Vagina (tissue), 2 donors: ENCODE measurements at regions not wholly inside any gene's neighbourhood (a gene's known extent, or its start where the extent isn't known, plus 50 kb on each side); places are given as distances from the start of the nearest gene placed in this dataset.

Experiments
- DNase-seq, 2 donors: peaks; one replicate each; pipeline ENCODE4 v3.0.0-alpha.2; 2017; ENCODE audit errors: extremely low spot score in 2 of 2
- H3K27ac ChIP-seq: fragments of 200-600 bp; sonication (generic); one replicate; pipeline ENCODE4 v1.5.1; 2019
- H3K27me3 ChIP-seq: fragments of 200-600 bp; sonication (generic); one replicate; pipeline ENCODE4 v1.5.1; 2019
- H3K36me3 ChIP-seq, 2 donors: fragments of 200-600 bp; sonication (generic); one replicate each; pipeline ENCODE4 v1.5.1; 2017 to 2019
- H3K4me1 ChIP-seq: fragments of 200-600 bp; sonication (generic); one replicate; pipeline ENCODE4 v1.5.1; 2019
- H3K4me3 ChIP-seq, 2 donors: fragments of 200-600 bp; sonication (generic); 1 replicate in 1 of 2; 2 replicates in 1 of 2; pipeline ENCODE4 v1.5.1; 2016 to 2019
- H3K9me3 ChIP-seq: fragments of 200-600 bp; sonication (generic); one replicate; pipeline ENCODE4 v1.5.1; 2019
- POLR2A ChIP-seq, 2 donors: fragments of 450-650 bp; IDR thresholded peaks; one replicate each; pipeline ENCODE4 v1.6.1; 2017; ENCODE audit warnings: antibody characterized with exemption in 2 of 2, mild to moderate bottlenecking in 2 of 2, moderate library complexity in 2 of 2
- POLR2AphosphoS5 ChIP-seq, 2 donors: sonication (generic); formaldehyde crosslinking; IDR thresholded peaks; one replicate each; pipeline ENCODE4 v1.9.0; 2017; ENCODE audit warnings: antibody characterized with exemption in 2 of 2, mild to moderate bottlenecking in 2 of 2, low read depth in 1 of 2; ENCODE audit not compliant: insufficient read depth in 1 of 2
- intact Hi-C: fragments of 100-400 bp; cut with DNase I; formaldehyde crosslinking; loops from one replicate; pipeline ENCODE4 v1.15.1; 2023
- TF ChIP-seq, protein P1 (sequence below), 3 experiments: fragments of 450-650 bp in 2 of 3; fragments of 200-600 bp in 1 of 3; sonication (generic) in 1 of 3; IDR thresholded peaks; one replicate each; pipeline ENCODE4 v1.5.1; 2017 to 2019; ENCODE audit warnings: antibody characterized with exemption in 3 of 3, mild to moderate bottlenecking in 2 of 3, moderate library complexity in 2 of 3

DNA sequence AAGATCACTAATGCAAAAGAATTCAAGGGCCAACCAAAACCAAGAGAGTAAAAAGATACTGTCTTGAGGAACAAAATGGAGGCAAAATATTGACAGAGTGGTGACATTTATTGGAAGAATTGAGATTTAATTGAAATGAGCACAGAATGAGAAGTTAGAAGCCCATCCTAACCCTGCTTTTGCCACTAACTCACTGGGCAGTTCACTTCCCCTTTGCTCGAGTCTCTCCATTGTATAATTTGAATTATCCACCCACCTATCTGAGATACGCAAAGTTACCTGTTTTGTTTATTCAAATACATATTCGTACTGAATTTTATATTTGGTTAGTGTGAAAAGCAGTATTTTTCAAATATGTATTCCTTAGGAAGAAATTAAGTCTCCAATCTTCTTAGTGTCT lies 204.5 kb upstream of the PRDM1 start:
- no peak overlapping the region for H3K4me3 ChIP-seq
- no peaks in the 10 kb centered on the region for H3K9me3 ChIP-seq
- no peaks in the 10 kb centered on the region for H3K4me1 ChIP-seq
- TF ChIP-seq, protein P1, sequence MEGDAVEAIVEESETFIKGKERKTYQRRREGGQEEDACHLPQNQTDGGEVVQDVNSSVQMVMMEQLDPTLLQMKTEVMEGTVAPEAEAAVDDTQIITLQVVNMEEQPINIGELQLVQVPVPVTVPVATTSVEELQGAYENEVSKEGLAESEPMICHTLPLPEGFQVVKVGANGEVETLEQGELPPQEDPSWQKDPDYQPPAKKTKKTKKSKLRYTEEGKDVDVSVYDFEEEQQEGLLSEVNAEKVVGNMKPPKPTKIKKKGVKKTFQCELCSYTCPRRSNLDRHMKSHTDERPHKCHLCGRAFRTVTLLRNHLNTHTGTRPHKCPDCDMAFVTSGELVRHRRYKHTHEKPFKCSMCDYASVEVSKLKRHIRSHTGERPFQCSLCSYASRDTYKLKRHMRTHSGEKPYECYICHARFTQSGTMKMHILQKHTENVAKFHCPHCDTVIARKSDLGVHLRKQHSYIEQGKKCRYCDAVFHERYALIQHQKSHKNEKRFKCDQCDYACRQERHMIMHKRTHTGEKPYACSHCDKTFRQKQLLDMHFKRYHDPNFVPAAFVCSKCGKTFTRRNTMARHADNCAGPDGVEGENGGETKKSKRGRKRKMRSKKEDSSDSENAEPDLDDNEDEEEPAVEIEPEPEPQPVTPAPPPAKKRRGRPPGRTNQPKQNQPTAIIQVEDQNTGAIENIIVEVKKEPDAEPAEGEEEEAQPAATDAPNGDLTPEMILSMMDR (IDR thresholded peaks at IDR 0.05): no peak
- TF ChIP-seq POLR2AphosphoS5 (IDR thresholded peaks at IDR 0.05; ENCODE audit: insufficient read depth in 1 of 2, low read depth in 1 of 2): no peak
- TF ChIP-seq POLR2A (IDR thresholded peaks at IDR 0.05): no peak
- no peaks in the 10 kb centered on the region for H3K36me3 ChIP-seq
- DNase-seq: no peak
- intact Hi-C loops: no loop called here
- no peaks in the 10 kb centered on the region for H3K27me3 ChIP-seq
- no peak overlapping the region for H3K27ac ChIP-seq

DNA sequence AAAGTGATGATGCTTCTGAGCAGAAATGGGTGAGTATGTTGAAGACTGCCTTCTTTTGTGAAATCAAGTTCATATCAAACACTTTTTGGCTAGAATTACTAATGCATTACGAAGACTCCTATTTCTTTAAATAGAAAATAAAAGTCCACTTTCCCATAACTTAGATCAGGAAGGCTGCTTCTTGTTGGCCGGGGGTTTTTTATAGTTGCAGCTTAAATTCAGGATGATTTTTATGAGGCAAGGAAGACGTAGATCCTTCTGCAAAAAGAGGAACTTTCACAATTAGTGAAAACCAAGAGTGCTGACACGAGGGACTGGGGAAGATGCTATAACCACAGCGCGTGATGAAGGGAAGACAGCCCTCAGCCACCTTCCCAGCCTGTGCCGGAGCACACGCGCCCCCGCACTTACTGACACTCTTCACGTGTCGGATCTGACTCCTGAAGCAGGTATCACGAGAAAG lies 206.1 kb upstream of the PRDM1 start:
- peak; percentile 65 to 67 for TF ChIP-seq POLR2AphosphoS5 (IDR thresholded peaks at IDR 0.05; ENCODE audit: insufficient read depth in 1 of 2, low read depth in 1 of 2)
- TF ChIP-seq, protein P1 (IDR thresholded peaks at IDR 0.05): no peak
- Histone ChIP-seq H3K4me1 (no peaks in the 10 kb centered on the region), H3K4me3 (peak overlapping the region in 1 of 2 donors; percentile 25), H3K27ac (peak overlapping the region; percentile 64), H3K36me3 (no peaks in the 10 kb centered on the region), H3K27me3 (no peaks in the 10 kb centered on the region), H3K9me3 (no peaks in the 10 kb centered on the region)
- no peak for DNase-seq
- intact Hi-C loops: no loop called here

DNA sequence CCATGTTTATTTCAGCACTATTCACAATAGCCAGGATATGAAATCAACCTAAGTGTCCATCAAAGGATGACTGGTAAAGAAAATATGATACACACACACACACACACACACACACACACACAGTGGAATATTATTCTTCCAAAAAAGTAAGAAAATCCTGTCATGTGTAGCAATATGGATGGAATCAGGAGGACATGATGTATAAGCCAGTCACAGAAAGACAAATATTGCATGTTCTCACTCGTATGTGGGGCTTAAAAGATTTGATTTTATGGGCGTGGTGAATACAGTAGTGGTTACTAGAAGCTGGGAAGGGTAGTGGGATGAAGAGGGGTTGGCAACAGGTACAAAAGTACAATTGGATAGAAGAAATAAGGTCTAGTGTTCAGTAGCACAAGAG lies 207.0 kb upstream of the PRDM1 start:
- H3K27me3 ChIP-seq: no peaks in the 10 kb centered on the region
- no peak for DNase-seq
- no peaks in the 10 kb centered on the region for H3K36me3 ChIP-seq
- H3K27ac ChIP-seq: peak overlapping the region; percentile 64
- TF ChIP-seq, protein P1 (IDR thresholded peaks at IDR 0.05): no peak
- no peak for TF ChIP-seq POLR2AphosphoS5 (IDR thresholded peaks at IDR 0.05; ENCODE audit: insufficient read depth in 1 of 2, low read depth in 1 of 2)
- TF ChIP-seq POLR2A (IDR thresholded peaks at IDR 0.05): no peak
- no peaks in the 10 kb centered on the region for H3K4me1 ChIP-seq
- intact Hi-C loops: no loop called here
- no peaks in the 10 kb centered on the region for H3K9me3 ChIP-seq
- no peak overlapping the region for H3K4me3 ChIP-seq

DNA sequence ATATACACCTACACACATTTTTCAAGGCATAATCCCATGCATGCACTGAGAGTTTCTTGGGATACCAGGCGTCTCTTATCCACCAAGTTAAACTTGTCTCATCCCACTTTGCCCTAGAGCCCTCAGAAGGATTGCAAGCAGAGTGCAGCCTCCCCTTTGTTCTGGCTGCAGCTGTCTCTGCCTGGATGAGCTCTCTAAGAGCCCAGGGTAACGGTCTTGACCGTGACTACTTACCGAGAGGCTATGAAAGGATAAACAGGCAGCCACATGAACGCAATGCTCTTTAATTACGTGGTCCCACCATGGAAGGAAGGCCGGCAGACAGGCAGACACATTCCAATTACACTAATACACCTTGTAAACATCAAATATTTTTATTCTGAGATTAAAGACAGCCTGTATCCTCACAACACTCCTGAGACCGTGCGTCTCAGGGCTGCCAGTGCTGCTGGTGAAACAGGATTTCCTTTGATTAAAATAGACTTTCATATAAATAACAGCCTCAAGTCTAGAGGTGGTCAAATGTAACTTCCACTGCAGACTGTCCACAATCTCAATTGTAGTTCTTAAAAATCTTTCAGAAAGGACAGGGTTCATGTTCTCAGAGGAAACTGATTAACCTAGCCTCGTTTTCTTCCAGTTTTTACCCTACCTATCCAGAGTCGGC lies 210.0 kb upstream of the PRDM1 start:
- Histone ChIP-seq H3K27me3 (no peaks in the 10 kb centered on the region), H3K27ac (no peak overlapping the region), H3K4me3 (no peak overlapping the region), H3K4me1 (peaks cover 15% of the 10 kb centered on the region), H3K36me3 (no peaks in the 10 kb centered on the region), H3K9me3 (no peaks in the 10 kb centered on the region)
- DNase-seq: no peak
- intact Hi-C loops: no loop called here
- TF ChIP-seq POLR2AphosphoS5 (IDR thresholded peaks at IDR 0.05; ENCODE audit: insufficient read depth in 1 of 2, low read depth in 1 of 2) (no peak), POLR2A (IDR thresholded peaks at IDR 0.05) (no peak)
- TF ChIP-seq, protein P1 (IDR thresholded peaks at IDR 0.05): no peak

DNA sequence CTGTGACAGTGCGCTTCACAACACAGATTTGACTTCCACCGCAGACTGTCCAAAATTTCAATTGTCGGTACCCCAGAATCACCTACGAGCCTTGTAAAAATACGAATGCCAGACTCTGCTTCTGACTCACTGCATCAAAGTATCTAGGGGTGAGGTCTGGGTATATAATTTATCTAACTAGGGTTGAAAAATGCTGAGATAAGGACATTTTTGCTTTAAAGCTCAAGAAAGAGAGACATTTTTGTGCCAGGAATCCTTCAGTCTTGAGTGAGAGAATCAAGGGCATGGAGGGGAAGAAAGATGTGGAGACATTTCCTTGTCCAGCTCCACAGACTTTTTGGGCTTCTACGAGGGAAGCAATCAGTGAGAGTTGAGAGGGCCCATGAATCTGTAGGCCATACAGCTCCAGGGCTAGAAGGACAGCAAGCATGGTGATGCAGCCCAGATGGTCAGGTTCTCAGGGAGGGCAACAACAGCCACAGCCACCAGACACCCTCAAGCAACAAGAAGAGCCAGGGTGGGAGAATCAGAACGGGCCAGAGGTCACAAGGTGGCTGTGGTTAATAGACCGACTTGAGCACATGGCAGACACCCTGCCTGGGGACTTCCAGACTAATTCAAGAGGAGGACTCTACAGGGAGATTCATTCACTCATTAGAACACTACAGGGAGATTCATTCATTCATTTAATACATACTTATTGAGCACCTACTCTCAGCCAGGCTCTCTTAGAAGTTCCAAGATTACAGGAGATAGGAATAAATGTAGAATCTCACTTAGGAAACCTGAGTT lies 211.1 kb upstream of the PRDM1 start:
- Histone ChIP-seq H3K27me3 (no peaks in the 10 kb centered on the region), H3K27ac (no peak overlapping the region), H3K4me3 (no peak overlapping the region), H3K9me3 (no peaks in the 10 kb centered on the region), H3K36me3 (no peaks in the 10 kb centered on the region), H3K4me1 (peaks cover 15% of the 10 kb centered on the region)
- TF ChIP-seq, protein P1 (IDR thresholded peaks at IDR 0.05): no peak
- TF ChIP-seq POLR2AphosphoS5 (IDR thresholded peaks at IDR 0.05; ENCODE audit: insufficient read depth in 1 of 2, low read depth in 1 of 2) (no peak), POLR2A (IDR thresholded peaks at IDR 0.05) (no peak)
- no peak for DNase-seq
- intact Hi-C loops: no loop called here
